HepG2 (cell line): ENCODE measurements at regions not wholly inside any gene's neighbourhood (a gene's known extent, or its start where the extent isn't known, plus 50 kb on each side); places are given as distances from the start of the nearest gene placed in this dataset.

ENCODE experiments used
- ATAC-seq: fragments of 200-7000 bp; cut with Tn5 transposase; 3 replicates; pipeline ENCODE4 v1.9.1; 2020; ENCODE audit warnings: mild to moderate bottlenecking, moderate library complexity
- BruUV-seq: library from RNA; stranded (reverse); fragments of 400-500 nt; replicated peaks from 2 replicates; lab custom pipeline; 2021; lab: Mats Ljungman, UMichigan
- CTCF ChIA-PET: fragments of 300-600 bp; formaldehyde crosslinking; extraction: SDS; loops from one replicate; lab custom pipeline; 2021; ENCODE audit warnings: low total read pairs, inconsistent platforms, low intra/inter-chr PET ratio; lab: Yijun Ruan, JAX
- POLR2A ChIA-PET: fragments of 350-600 bp; sonication (Branson Sonifier 250); formaldehyde crosslinking; loops from one replicate; lab custom pipeline; 2020; ENCODE audit warnings: antibody characterized with exemption, inconsistent platforms; lab: Yijun Ruan, JAX
- DNase-seq: peaks from one replicate; pipeline ENCODE4 v3.0.0-alpha.2; 2015; ENCODE audit warnings: low spot score
- FAIRE-seq: peaks from 3 replicates; lab custom pipeline; 2011; peaks lifted over from hg19 to GRCh38; lab: Jason Lieb, UNC
- H2AFZ ChIP-seq: one replicate; pipeline ENCODE4 v1.6.1; 2011; ENCODE audit warnings: low read length, inconsistent platforms
- H3K27ac ChIP-seq: fragments of 300-600 bp; 3 replicates; pipeline ENCODE4 v1.8.0; 2011; ENCODE audit warnings: mixed run types, mild to moderate bottlenecking, mixed read lengths, low read length, inconsistent platforms; ENCODE audit not compliant: insufficient read depth; ENCODE audit errors: extremely low read length
- H3K27me3 ChIP-seq, 2 experiments: fragments of 200-600 bp in 1 of 2; 2 replicates in 1 of 2; 3 replicates in 1 of 2; pipeline versions ENCODE4 v1.6.0 to v1.8.0; 2011; ENCODE audit warnings: low read length in 2 of 2, mild to moderate bottlenecking in 2 of 2, moderate library complexity in 2 of 2, inconsistent platforms in 1 of 2; ENCODE audit not compliant: insufficient read depth in 2 of 2, control insufficient read depth in 1 of 2
- H3K36me3 ChIP-seq, 2 experiments: fragments of 200-600 bp in 1 of 2; replicated peaks in 1 of 2; 2 replicates in 1 of 2; 3 replicates in 1 of 2; pipeline versions ENCODE4 v1.5.1 to v1.8.0; 2011; ENCODE audit warnings: low read length in 2 of 2, inconsistent platforms in 1 of 2; ENCODE audit not compliant: insufficient read depth in 2 of 2, control insufficient read depth in 1 of 2
- H3K4me1 ChIP-seq: 2 replicates; pipeline ENCODE4 v1.5.1; 2012; ENCODE audit warnings: low read length, inconsistent platforms; ENCODE audit not compliant: insufficient read depth
- H3K4me2 ChIP-seq: 2 replicates; pipeline ENCODE4 v1.6.0; 2011; ENCODE audit warnings: low read depth, low read length, inconsistent platforms
- H3K4me3 ChIP-seq, 3 experiments: fragments of 200-600 bp in 1 of 3; sonication (generic), shearing (Covaris generic) in 1 of 3; replicated peaks in 1 of 3; 2 replicates each; pipeline ENCODE4 v1.5.1; 2011 to 2016; ENCODE audit warnings: low read length in 3 of 3, inconsistent platforms in 2 of 3, low read depth in 2 of 3, mild to moderate bottlenecking in 2 of 3, control low read depth in 1 of 3, mixed read lengths in 1 of 3; ENCODE audit not compliant: insufficient read depth in 1 of 3
- H3K79me2 ChIP-seq: one replicate; pipeline ENCODE4 v1.6.1; 2011; ENCODE audit warnings: low read length, inconsistent platforms; ENCODE audit not compliant: insufficient read depth
- H3K9ac ChIP-seq: 2 replicates; pipeline ENCODE4 v1.6.0; 2011; ENCODE audit warnings: mild to moderate bottlenecking, low read depth, low read length, inconsistent platforms; ENCODE audit not compliant: insufficient read depth
- H3K9me3 ChIP-seq: 2 replicates; pipeline ENCODE4 v1.5.1; 2012; ENCODE audit warnings: mild to moderate bottlenecking, low read length
- H4K20me1 ChIP-seq: 2 replicates; pipeline ENCODE4 v1.6.0; 2011; ENCODE audit warnings: inconsistent platforms, mild to moderate bottlenecking, low read length, moderate library complexity; ENCODE audit not compliant: insufficient read depth
- ERF ChIP-seq: IDR thresholded peaks from 2 replicates; pipeline ENCODE4 v1.6.1; 2018; ENCODE audit warnings: missing biosample characterization, missing genetic modification reagents
- ISL2 ChIP-seq: sonication (generic); formaldehyde crosslinking; IDR thresholded peaks from 2 replicates; pipeline ENCODE4 v1.5.0; 2020; ENCODE audit warnings: missing genetic modification reagents
- KDM2A ChIP-seq: sonication (generic); formaldehyde crosslinking; IDR thresholded peaks from 2 replicates; pipeline ENCODE4 v1.4.0; 2020; ENCODE audit warnings: low read depth, missing genetic modification reagents, borderline replicate concordance
- NR3C1 ChIP-seq: sonication (generic); formaldehyde crosslinking; IDR thresholded peaks from 2 replicates; pipeline ENCODE4 v1.4.0; 2020; ENCODE audit warnings: missing genetic modification reagents
- SAFB2 ChIP-seq: sonication (generic); formaldehyde crosslinking; IDR thresholded peaks from 2 replicates; pipeline ENCODE4 v1.5.1; 2020; ENCODE audit warnings: missing genetic modification reagents, low read depth, mild to moderate bottlenecking, borderline replicate concordance
- SIN3B ChIP-seq: fragments of 150-350 bp; IDR thresholded peaks from 2 replicates; pipeline ENCODE4 v1.6.1; 2014; ENCODE audit warnings: low read length
- ZFP37 ChIP-seq: sonication (generic); formaldehyde crosslinking; IDR thresholded peaks from 2 replicates; pipeline ENCODE4 v1.4.0; 2020; ENCODE audit warnings: missing genetic modification reagents, borderline replicate concordance
- ZNF563 ChIP-seq: sonication (generic); formaldehyde crosslinking; IDR thresholded peaks from 2 replicates; pipeline ENCODE4 v1.8.0; 2022; ENCODE audit warnings: mild to moderate bottlenecking, moderate library complexity, missing genetic modification reagents
- ZNF589 ChIP-seq: sonication (generic); formaldehyde crosslinking; conservative IDR thresholded peaks from 2 replicates; pipeline ENCODE4 v1.8.0; 2022; ENCODE audit warnings: mild to moderate bottlenecking, moderate library complexity, missing genetic modification reagents
- ZNF7 ChIP-seq: IDR thresholded peaks from 2 replicates; pipeline ENCODE4 v1.6.1; 2016; ENCODE audit warnings: missing biosample characterization, missing genetic modification reagents
- WGBS: methylation state at CpG from one replicate; pipeline ENCODE4 v1.1.6; 2017; ENCODE audit warnings: low lambda C conversion rate; 5-methylcytosine and 5-hydroxymethylcytosine counted together
- in situ Hi-C: cut with HindIII; loops from 2 replicates; pipeline ENCODE4 v1.10.0; 2017; ENCODE audit warnings: low pct_unique_long_range_greater_than_20kb; ENCODE audit not compliant: extremely low pct_ligation_motif_present
- intact Hi-C: fragments of 100-400 bp; cut with micrococcal nuclease; formaldehyde crosslinking; loops from one replicate; pipeline ENCODE4 v1.10.0; 2022; ENCODE audit not compliant: unreplicated experiment
- TF ChIP-seq, protein P1 (sequence below): sonication (generic); formaldehyde crosslinking; IDR thresholded peaks from 2 replicates; pipeline ENCODE4 v1.4.0; 2020; ENCODE audit warnings: missing genetic modification reagents, mild to moderate bottlenecking, borderline replicate concordance
- TF ChIP-seq, protein P2 (sequence below): sonication (generic); formaldehyde crosslinking; IDR thresholded peaks from 2 replicates; pipeline ENCODE4 v1.4.0; 2020; ENCODE audit warnings: missing genetic modification reagents

DNA sequence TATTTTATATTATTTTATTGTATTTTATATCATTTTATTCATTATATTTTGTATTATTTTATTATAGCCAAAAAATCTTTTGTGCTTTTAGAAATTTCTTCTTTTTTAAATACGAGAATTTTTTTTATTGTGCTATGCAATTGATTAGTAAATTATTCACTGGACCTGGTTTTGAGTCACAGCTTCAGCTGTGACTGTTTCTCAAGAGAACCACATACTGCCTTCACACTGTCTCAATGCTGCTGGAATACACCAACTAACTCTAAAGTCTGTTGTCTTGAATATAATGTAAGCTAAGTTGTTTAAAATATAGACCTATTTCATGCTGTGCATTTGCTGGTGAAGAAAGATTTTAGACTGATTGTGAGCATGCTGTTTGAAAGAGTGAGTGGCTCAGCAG is 423.6 kb downstream of the NDFIP2 start (continued):
- TF ChIP-seq, protein P1, sequence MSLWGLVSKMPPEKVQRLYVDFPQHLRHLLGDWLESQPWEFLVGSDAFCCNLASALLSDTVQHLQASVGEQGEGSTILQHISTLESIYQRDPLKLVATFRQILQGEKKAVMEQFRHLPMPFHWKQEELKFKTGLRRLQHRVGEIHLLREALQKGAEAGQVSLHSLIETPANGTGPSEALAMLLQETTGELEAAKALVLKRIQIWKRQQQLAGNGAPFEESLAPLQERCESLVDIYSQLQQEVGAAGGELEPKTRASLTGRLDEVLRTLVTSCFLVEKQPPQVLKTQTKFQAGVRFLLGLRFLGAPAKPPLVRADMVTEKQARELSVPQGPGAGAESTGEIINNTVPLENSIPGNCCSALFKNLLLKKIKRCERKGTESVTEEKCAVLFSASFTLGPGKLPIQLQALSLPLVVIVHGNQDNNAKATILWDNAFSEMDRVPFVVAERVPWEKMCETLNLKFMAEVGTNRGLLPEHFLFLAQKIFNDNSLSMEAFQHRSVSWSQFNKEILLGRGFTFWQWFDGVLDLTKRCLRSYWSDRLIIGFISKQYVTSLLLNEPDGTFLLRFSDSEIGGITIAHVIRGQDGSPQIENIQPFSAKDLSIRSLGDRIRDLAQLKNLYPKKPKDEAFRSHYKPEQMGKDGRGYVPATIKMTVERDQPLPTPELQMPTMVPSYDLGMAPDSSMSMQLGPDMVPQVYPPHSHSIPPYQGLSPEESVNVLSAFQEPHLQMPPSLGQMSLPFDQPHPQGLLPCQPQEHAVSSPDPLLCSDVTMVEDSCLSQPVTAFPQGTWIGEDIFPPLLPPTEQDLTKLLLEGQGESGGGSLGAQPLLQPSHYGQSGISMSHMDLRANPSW (CRISPR knock-in tag) = no peak
- TF ChIP-seq, all 625 proteins: peak for 0

DNA sequence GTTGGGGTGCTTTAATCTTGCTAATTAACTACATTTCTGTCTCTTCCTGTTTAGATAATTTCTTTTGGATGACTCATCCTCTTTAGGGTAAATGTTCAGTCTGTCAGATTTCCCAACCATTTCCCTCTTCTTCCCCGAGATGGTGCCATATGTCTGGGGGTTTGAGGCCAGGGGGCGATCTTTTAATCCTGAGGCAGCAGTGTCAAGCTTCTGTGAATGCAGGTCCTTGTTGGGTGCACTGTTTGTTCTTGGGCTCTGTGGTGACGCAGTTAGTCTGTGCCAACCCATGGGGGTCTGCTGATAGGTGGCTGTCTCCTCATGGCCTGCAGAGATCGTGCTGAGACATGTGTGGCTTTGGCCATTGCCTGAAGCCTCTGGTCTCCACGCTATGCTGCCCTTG is 420.4 kb downstream of the NDFIP2 start:
- Histone ChIP-seq H3K27ac (no peak overlapping the region), H3K27me3 (no peaks in the 10 kb centered on the region), H3K4me3 (no peak overlapping the region), H3K4me2 (no peak overlapping the region), H2AFZ (no peak overlapping the region), H4K20me1 (no peaks in the 10 kb centered on the region), H3K79me2 (no peaks in the 10 kb centered on the region), H3K9me3 (peaks cover 15% of the 10 kb centered on the region; the same call in 1 of the 2 replicates), H3K36me3 (no peaks in the 10 kb centered on the region), H3K4me1 (no peaks in the 10 kb centered on the region), H3K9ac (no peak overlapping the region)
- DNase-seq (no peak), ATAC-seq (no peak), FAIRE-seq (no peak)
- in situ Hi-C loops (no loop called here), intact Hi-C loops (no loop called here)
- TF ChIP-seq ZNF589 (CRISPR knock-in tag) = no peak
- TF ChIP-seq ZFP37 (CRISPR knock-in tag) = no peak
- TF ChIP-seq NR3C1 (CRISPR knock-in tag) = no peak
- no peak for TF ChIP-seq ZNF563 (CRISPR knock-in tag)
- TF ChIP-seq SIN3B = no peak
- no peak for TF ChIP-seq ZNF7
- TF ChIP-seq ISL2 (CRISPR knock-in tag) = no peak
- no peak for TF ChIP-seq ERF (CRISPR knock-in tag)
- TF ChIP-seq SAFB2 = no peak
- TF ChIP-seq, protein P2, sequence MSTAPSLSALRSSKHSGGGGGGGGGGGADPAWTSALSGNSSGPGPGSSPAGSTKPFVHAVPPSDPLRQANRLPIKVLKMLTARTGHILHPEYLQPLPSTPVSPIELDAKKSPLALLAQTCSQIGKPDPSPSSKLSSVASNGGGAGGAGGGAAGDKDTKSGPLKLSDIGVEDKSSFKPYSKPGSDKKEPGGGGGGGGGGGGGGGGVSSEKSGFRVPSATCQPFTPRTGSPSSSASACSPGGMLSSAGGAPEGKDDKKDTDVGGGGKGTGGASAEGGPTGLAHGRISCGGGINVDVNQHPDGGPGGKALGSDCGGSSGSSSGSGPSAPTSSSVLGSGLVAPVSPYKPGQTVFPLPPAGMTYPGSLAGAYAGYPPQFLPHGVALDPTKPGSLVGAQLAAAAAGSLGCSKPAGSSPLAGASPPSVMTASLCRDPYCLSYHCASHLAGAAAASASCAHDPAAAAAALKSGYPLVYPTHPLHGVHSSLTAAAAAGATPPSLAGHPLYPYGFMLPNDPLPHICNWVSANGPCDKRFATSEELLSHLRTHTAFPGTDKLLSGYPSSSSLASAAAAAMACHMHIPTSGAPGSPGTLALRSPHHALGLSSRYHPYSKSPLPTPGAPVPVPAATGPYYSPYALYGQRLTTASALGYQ = no peak
- TF ChIP-seq KDM2A (CRISPR knock-in tag) = no peak
- BruUV-seq = no TSS peak
- ChIA-PET CTCF (no interaction called here), POLR2A (no interaction called here)
- 31% methylated on average over 5 of the region's 5 CpGs for WGBS
